NCI-H526 (cell line): ENCODE measurements at regions not wholly inside any gene's neighbourhood (a gene's known extent, or its start where the extent isn't known, plus 50 kb on each side); places are given as distances from the start of the nearest gene placed in this dataset.

ENCODE experiments used
- DNase-seq, 2 experiments: peaks; one replicate each; lab custom pipeline; 2025; lab: John Stamatoyannopoulos, UW

DNA sequence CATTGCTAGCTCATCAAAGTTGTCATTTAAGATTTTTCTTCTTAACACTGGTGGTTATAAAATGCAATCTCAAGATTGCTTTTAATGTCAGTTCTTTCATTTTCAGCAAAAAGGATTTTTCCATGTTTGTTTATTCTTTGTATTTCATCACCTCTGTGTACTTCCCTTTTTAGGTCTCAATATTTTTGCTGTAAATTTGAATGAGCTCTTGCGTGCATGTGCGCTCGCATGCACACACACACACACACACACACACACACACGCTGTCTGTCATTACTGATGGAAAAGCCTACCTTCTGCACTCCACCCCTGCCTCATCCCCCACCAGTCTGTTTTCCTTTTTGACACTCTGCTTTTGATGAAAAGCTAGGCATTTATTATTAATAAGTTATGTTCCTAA, 85.3 kb upstream of the FYN start:
- no peak for DNase-seq

DNA sequence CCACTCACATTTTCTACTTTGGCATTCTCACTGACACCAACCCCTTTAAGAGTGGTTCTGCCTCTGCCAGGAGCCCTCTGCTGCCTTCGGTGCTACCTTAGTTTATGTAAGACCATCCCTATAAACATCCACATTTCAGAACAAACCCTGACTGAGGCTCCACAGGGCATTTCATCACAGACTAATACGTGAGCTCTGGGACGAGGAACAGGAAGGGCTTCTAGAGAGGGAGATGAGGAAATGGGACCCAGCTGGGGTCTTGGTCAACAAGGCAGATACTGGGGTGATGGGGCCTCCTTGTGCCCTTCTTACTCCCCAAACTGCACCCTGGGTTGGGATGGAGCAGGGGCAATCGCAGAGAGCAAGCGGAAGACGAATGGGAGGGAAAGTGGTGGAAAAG, 86.5 kb upstream of the FYN start:
- no peak for DNase-seq

- no peak for DNase-seq
These were observed 86.8 kb upstream of the CCN6 start for GRCh38 chr6:111967131-111967530.

DNA sequence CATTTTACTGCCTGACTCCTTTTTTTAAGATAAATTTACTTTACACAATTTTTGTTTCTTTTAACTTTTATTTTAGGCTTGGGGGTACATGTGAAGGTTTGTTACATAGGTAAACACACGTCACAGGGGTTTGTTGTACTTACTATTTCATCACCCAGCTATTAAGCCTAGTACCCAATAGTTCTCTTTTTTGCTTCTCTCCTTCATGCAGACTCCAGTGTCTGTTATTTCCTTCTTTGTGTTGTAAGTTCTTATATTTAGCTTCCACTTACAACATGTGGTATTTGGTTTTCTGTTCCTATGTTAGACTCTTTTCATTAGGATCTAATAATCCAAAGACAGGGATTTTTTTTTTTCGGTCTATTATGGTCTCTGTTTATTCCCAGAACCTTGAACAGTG, 83.5 kb upstream of the CCN6 start:
- DNase-seq, result no peak

- no peak for DNase-seq
These were observed 82.6 kb upstream of the CCN6 start for GRCh38 chr6:111971181-111971841.

DNA sequence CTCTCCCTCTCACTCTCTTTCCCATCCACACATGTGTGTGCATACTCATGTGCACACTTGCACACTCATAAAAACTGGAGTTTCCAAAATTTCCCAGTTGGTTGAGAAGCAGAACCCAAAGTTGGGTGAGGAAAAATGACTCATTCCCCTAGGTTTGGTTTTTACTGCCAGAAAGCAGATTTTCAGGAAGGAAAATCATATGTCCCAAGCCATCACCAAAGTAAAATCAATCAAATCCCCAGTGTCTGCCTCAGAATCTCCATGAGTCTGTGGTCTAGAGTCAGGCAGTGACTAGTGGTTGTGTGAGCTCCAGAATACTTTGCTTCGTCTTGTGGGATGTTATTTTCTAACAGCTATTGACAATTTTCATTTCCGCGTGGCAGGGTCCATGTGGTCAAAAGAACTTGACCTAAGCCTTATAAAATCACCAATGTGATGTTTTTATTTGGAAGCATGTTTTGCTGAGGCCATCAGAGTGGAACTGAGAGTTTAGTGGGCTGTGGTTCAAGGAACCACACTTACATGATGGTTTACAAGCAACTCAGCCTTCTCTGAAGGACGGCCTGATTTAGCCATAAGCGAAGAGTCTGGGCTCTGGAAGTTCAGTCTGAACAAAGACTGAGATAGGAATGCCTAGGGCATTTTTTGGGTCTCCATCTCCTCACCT, 81.9 kb upstream of the CCN6 start:
- DNase-seq, result no peak

DNA sequence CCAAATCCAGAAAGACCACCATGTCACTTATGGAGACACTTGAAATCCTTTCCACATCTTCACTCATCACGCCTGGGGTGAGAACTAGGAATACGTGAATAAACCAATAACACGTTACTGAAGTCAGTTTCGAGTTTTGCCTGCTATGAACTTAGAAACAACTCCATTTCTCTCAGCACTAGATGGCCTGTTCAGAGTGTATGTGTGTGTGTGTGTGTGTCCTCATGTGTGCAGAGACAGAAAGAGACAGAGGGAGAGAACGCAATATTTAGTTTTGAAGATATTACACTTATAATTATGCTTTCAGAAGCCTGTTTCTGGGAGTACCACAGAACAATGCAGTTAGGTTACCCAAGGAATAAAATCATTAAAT, 81.2 kb upstream of the CCN6 start:
- no peak for DNase-seq

GRCh38 chr6:111973118-111973761, 80.7 kb upstream of the CCN6 start:
- no peak for DNase-seq

- no peak for DNase-seq
These were observed 79.8 kb upstream of the CCN6 start for GRCh38 chr6:111973927-111974639.

- DNase-seq, result no peak
These were observed 78.4 kb upstream of the CCN6 start for GRCh38 chr6:111975466-111975865.

DNA sequence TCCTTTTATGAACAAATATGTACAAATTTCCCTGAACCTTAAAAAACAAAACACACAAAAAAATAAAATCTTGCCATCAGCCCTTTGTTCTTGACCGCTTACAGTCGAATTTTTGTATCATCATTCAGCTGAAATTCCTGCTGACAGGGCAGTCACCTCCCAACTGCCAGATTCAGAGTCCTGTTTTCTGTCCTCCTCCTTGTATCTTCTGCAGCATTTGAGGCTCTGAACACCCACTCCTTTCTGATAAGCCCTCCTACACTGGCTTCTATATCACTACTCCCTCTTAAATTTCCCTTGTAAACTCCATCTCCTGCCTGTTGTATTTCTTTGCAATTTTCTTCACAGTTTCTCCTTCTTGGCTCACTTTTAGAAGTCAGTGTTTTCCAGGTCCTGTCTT, 77.8 kb upstream of the CCN6 start:
- no peak for DNase-seq

DNA sequence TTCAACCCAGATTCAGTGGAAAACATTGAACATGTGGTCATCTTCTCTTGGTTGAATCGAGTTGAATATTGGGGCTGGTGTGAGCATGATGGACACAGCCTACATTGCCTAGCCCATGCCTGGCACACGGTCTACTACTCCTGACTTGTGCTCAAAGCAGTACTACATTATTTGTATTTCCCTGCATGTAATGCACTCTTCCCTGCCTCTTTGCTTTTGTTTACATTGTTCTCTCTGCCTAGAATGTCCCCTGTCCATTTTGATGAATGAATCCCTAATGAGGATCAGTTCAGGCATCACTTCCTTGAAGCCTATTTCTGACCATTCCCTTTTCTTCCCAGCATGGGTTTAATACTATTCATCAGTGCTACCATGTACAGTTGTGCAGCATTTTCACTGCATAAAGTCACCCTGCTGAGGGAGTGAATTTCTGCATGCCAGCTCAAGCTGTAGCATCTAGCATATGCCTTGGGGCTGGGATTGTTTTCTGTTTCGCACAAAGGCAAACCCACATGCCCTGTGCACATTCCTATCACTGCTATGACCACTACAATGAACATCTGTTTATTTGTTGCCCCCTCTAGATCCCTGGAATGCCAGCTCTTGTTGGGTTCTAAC, 75.3 kb upstream of the CCN6 start:
- no peak for DNase-seq

GRCh38 chr6:111979633-111980032, 74.3 kb upstream of the CCN6 start:
- no peak for DNase-seq

- DNase-seq, result no peak
These were observed 73.8 kb upstream of the CCN6 start for GRCh38 chr6:111980143-111980542.

- no peak for DNase-seq
These were observed 72.7 kb upstream of the CCN6 start for GRCh38 chr6:111980971-111981840.

DNA sequence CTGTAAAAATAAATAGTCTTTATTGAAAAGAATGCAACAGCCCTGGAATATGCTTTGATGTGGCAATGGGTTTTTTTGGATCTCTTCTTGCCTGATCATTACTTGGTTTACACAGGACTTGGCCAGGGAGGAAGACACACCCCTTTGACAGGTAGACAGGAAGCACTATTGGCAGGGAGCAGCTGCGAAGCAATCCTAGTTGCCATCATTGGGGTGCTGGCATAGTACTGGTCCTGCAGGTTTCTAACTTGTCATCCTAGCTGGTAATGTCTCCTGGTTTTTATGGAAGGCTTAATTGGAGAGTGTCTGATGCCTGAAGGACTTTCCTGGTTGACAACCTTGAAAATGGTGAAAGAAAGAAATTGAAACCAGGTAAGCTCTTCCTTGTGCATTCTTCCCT, 71.2 kb upstream of the CCN6 start:
- no peak for DNase-seq

- no peak for DNase-seq
These were observed 70.7 kb upstream of the CCN6 start for GRCh38 chr6:111983193-111983592.

GRCh38 chr6:111984081-111984480, 69.8 kb upstream of the CCN6 start:
- DNase-seq, result no peak

GRCh38 chr6:111984516-111985201, 69.2 kb upstream of the CCN6 start:
- no peak for DNase-seq

DNA sequence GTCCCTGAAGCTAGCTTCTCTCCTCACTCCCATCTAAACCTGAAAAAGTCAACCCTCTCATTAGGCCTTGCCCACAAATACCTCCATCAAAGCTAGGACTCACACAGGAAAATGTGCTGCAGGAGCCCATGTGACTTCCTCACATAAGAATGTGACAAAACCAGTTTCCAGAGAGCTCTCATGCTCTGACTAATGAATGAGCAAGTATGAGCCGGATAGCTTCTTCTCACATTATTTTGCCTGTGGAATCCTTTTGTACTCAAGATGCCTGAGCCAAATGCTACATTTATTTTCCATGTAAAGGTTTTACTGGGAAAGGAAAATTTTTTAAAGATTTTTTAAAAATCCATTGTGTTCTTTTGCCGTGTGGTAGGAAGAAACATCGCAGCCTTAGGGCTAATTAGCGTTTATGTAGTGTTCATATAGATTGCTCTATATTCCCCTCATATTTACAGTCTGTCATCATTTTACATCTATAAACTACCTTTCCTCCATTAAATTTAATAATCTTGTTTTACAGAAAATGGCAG, 68.6 kb upstream of the CCN6 start:
- peak; percentile 31 to 59 for DNase-seq

DNA sequence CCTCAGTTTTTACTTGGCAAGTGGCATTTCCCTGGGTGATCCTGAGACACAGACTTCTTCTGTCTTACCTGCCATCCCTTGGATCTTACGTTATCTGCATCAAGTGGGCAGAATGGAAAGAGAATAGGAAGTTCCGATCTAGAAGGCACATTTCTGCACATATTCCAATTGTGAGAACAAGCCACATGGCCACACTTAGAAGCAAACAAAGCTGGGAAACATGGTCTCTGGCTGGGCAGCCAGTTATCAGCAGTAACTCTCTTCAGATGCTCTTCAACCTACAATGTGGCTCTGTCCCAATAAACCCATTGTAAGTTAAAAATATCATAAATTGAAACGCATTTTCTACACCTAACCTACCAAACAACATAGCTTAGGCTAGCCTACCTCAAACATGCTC, 67.3 kb upstream of the CCN6 start:
- DNase-seq, result no peak
